NCI-H2227 treated with DMSO at 0.1 percent for 48 hours (cell line): ENCODE measurements at regions not wholly inside any gene's neighbourhood (a gene's known extent, or its start where the extent isn't known, plus 50 kb on each side); places are given as distances from the start of the nearest gene placed in this dataset.

ENCODE experiments used
- DNase-seq: peaks from one replicate; lab custom pipeline; 2025; lab: John Stamatoyannopoulos, UW

DNA sequence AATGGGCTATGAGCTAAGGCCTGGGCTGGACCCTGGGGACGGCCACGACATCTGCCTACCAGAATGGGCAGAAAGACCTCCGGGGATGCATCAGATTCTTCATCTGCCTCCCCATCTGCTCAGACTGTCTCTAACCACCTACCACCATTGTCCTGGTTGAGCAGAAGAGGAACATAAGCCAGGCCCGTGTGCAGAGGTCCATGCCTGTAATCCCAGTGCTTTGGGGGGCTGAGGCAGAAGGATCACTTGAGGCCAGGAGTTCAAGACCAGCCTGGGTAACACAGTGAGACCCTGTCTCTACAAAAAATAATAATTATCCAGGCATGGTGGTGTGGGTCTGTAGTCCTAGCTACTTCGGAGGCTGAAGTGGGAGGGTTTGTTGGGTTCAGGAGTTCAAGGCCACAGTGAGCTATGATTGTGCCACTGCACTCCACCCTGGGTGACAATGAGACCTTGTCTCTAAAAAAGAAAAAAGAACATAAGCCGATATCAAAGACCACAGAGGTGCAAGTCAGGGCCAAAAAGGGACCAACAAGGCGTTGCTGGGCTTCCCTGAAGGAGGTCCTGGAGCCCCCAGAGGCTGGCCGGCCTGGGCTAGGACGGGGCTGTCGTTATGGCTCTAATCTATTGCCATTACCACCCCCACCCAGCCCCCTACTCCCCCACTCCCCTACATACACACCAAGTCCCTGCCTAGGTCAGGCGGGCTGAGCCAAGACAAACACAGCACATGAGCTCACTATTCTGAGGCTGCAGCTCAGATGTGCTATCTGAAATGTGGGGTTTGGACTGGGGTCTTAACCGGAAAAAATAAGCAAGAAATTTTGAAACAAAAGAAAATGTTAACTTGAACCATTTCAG is 239.2 kb upstream of the RAB4A start:
- no peak for DNase-seq

DNA sequence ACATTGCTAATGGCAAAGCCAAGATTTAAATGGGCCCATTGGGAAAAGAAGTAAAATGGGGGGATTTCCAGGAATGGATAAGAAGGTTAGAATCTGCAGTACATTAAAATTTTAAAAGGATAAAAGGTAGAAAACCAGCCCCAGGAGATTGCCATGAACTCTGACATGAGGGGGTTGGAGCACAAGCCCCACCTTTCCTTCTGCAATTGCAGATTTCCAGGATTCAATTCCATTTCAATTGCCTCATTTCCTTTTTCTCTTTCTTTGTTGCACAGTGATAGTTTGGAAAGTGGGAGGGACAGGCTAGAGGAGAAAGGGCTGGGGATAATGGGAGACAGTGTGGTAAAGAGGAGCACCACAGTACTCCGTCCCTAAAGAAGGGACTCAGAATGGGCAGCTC is 238.5 kb upstream of the RAB4A start:
- DNase-seq, result no peak

DNA sequence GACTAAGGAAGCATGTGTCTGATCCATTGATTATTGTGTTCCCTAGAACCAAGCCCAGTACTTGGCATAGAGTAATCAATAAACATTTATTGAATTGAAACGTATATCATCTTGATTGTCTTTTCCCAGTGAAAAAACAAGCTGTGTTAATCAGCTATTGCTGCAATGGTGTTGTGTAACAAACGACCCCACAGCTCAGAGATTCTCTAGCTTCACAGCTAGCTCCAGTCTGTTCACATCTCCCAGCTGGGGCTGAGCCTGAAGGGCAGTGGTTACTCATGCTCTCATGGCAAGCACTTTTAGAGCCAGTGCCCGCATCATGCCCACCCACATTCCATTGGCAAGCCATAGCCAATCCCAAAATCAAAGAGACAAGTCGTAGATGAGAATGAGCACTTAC is 237.4 kb upstream of the RAB4A start:
- no peak for DNase-seq

DNA sequence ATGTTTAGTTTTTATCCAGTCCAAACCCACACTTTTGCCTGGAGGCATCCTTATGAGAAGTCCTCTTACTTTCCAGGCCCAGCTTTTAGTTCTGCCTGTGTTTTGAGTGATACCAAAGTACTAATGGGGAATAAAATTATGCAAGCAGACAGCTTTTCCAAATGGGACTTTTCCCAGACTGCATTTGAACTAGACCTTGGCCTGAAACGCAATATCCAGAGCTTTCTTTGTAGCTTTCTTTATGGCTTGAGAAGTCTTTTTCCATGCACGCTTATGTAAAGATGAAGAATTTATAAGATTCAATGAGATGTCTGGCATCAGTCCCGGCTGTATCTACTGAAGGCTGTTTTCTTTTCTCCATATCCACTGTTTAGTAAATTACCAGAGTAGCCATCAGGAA is 236.6 kb upstream of the RAB4A start:
- no peak for DNase-seq

DNA sequence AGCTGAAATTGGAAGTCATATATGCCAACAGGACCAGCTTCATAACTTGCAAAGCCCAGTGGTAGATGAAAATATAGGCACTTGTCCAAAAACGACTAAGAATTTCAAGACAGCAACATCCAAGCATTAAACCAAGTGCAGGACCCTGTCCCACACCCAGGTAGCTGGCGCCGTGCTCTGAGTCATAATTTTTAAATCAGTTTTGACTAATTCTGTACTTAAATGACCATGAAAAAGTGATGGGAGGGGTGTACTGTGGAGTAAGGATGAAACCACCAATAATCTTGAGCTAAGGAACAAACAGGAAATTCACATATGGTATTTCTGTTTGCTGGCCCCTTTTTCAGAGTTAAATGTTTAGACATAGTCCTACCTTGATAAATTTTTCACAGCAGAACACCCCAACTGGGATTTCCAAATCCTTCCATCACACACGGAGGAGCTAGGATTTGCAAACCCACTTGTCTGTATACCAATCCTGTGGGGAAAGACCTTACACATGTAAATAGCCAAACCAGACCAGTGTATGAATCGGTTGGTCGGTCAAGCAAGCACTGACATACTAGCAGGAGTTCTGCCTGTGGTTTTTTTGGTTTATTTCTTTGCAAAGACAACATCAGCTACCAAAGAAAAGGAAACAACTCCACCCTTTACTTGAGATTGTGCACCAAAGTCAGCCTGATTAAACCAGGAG is 235.7 kb upstream of the RAB4A start:
- DNase-seq, result no peak

DNA sequence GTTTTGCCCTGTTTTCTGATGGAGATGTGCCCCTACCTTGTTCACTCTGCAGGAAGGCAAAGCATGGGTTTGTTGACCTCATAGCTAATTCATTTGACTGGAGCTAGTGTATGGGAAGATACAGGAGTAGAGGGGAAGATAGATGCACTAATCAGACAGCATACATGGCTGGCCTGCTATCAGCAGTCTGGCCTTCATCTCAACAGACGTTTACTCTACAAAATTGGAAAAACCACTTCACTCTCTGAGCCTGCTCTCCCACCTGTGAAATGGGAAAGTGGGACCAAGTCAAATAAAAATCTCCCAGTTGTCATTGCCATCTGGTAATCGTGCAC is 235.2 kb upstream of the RAB4A start:
- no peak for DNase-seq

DNA sequence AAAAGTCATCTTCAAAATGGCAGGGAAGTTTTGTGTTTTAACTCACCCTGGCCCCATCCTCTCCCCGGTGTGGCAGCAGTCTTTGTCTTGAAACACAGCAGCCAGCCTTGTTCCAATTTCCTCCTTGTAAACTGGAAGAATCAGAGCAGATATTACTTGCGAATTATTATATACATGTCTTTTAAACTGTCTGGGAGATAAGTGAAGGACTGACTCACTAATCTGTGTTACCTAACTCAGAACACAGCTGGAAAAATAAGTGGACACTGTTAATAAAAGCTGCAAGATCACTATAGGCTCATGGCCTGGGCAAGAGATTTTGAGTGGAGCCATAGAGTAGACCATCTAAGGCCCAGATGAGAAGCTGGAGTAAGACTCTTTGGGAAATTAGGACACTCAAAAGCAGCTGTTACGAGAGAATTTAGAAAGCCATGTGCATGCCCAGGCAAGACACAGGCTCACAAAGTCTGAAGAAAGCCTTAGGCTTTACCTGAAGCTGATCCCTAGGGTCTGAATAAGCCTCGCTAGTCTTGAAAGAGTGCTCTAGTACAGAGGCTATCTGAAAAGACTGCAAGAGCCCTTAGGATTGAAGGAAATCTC is 233.0 kb upstream of the RAB4A start:
- DNase-seq, result no peak

DNA sequence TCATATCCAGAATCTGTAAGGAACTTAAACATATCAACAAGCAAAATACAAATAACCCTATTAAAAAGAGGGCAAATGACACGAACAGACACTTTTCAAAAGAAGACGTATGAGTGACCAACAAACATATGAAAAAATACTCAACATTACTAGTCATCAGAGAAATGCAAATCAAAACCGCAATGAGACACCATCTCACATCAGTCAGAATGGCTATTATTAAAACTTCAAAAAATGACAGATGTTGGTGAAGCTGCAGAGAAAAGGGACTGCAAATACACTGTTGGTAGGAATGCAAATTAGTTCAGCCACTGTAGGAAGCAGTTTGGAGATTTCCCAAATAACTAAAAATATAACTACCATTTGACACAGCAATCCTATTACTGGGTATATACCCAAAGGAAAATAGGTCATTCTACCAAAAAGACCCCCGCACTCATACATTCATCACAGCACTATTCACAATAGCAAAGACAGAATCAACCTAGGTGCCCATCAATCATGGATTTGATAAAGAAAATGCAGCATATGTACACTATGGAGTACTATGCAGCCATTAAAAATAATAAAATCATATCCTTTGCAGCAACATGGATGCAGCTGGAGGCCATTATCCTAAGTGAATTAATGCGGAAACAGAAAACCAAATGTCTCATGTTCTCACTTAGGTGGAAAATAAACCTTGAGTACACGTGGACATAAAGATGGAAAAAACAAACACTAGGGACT is 230.1 kb upstream of the RAB4A start:
- no peak for DNase-seq

DNA sequence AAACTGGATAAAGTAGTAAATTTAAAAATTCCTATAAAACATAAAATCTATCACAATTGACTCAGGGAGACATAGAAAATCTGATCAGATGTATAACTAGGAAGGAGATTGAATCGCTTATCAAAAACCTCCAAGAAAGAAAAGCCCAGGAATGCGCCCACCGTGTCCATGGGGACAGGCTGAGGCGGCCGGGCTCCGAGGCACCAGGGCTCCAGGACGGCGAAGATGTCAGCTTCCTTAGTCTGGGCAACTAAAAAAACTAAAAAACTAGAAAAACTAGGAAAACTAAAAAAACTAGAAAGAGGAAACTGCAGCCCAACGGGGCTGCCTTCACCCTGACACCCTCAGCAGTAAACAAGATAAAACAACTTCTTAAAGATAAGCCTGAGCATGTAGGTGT is 229.0 kb upstream of the RAB4A start:
- DNase-seq, result no peak

DNA sequence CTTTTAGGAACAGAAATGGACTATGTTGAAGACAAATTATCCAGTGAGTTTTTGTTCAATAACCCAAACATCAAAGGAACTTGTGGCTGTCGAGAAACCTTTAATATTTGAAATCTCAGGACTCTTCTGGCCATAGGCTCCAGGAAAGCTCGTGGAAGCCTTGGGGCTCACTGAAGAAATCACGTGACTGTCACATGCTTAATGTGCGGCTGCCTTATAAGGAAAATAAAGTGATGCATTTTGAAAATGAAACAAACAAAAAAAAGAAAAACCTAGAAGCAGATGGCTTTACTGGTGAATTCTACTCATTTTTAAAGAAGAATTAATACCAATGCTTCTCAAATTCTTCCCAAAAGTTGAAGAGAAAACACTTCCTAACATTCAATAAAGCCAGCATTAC is 228.4 kb upstream of the RAB4A start:
- DNase-seq, result no peak

DNA sequence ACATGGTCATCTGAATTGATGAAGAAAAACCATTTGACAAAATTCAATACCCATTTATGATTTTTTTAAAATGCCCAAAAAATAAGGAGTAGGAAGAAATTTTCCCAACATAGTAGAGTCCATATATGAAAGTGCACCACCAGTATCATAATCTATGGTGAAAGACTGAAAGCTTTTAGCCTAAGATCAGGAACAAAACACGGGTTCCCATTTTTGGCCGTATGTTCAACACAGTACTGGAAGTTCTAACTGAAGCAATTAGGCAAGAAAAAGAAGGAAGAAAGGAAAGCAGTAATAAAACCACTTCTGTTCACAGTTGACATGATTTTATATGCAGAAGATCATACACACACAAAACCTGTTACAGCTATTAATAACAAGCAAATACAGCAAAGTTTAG is 227.8 kb upstream of the RAB4A start:
- no peak for DNase-seq

DNA sequence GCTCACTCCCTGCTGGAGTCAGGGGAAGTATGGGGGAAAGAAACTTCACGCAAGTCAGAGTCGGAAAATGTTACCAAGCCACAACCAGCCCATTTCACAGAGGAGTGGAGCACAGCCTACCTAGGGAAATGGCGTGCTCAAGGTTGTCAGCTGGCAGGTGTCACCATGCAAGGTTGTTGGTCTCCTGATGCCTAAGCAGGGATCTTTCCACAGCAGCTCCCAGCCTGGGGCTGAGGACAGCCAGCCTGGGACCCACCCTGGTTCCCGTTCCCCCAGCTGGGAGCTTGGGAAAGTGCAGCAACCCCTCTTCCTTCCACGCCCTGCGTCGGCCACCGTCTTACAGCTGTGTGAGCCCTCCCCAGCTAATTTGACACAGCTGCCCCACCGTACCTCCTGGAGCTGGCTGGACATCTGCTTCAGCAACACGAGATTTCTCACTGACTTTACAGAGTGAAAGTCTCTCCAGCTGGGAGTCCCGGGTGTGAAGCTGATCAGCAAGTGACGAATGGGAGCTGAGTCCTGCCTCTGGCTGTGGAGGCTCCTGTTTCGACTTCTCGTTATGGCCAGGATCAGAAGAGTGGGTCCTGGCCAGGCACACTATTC is 224.6 kb upstream of the RAB4A start:
- no peak for DNase-seq

DNA sequence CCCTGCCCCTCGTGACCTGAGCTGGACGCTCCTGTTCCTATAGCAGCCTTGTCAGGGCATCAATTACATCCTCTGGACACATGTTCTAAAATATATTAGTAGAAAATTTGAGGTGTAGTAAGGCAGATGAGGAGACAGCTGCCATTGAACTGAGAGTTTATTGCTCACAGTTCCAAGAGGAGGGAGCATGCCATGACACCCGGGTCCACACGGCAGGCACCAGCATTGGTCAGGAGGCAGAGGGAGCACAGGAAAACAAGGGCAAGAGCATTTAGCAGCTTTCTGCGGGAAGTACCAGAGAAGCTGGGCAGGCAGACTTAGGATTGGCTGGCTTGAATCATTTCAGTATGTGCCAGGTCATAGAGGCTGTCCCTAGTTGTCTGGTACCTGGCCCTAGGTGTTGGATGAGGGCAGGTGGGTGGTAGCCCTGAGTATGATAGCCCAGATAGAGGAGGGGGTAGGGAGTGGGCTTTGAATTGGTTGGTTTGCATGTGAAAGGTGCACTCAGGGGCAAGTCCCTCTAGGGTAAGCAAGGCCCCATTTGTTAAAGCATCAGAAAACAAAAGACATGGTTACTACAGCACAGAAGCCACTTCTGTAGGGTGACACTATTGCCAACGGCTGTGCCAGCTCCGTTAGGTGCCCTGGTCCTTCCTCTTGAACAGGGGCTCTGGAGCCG is 223.6 kb upstream of the RAB4A start:
- no peak for DNase-seq

DNA sequence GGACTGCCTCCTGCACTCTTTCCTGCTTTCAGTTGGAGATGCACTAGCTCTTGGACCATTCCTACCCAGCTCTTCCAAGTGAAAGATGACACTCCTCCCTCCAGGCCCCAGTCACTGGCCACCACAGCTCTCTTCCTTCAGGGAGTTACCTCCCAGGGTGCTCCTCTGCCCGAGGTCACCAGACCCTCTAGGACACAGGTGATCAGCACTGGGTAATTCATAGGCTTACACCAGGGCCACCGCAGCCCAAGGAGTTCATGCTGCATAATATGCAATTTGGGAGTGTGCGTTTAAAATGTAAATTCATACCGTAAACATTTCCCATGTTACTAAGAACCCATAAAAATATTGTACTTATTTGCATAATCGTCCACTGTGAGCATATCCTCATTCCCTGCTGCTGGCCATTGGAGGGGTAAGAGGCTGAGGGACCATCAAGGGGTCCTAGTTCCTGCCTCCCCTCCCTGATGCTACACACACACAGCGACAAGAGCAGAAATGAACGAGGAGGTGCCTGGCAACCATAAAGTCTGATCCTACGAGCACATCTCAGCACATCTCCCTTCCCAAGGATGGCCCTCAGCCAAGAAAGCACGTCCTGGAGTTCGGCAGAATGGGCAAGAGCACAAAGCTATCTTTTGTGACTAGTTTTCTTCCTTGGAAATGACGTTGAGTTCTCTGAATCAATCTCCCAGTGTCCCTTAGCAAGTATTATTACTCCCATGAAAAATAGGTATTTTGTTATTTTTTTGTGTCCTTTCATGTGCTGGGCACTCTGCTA is 222.9 kb upstream of the RAB4A start:
- no peak for DNase-seq

DNA sequence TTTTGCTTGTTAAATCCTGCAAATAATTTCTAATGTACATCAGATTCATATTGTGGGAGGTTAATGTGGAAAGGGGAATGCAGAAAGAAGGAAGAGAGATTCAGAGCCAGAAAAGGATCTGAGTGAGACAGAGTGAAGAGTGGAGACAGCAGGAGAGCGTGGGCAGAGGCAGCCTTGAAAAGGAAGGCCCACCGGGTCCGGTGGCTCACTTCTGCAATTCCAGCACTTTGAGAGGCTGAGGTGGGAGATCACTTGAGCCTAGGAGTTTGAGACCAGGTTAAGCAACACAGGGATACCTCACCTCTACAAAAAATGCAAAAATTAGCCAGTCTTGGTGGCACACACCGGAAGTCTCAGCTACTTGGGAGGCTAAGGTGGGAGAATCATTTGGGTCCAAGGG is 222.0 kb upstream of the RAB4A start:
- no peak for DNase-seq

DNA sequence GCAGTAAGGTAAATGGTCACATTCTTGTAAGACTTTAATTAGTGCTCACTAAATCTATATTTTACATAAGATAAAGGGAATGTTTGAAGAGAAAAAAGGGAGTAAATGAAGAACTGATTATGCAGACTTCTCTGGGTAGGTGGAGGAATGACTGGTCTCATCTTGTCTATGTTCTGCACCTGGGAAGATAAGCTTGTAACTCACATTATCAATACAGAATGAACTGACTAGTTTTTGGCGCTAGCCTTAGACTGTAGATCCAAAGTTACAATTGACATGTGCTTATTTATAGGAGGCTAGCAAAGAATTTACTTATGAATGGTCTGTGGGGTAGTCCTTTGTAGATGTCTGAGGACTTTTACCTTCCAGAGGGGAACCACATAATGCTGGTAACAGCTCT is 214.9 kb upstream of the RAB4A start:
- no peak for DNase-seq

DNA sequence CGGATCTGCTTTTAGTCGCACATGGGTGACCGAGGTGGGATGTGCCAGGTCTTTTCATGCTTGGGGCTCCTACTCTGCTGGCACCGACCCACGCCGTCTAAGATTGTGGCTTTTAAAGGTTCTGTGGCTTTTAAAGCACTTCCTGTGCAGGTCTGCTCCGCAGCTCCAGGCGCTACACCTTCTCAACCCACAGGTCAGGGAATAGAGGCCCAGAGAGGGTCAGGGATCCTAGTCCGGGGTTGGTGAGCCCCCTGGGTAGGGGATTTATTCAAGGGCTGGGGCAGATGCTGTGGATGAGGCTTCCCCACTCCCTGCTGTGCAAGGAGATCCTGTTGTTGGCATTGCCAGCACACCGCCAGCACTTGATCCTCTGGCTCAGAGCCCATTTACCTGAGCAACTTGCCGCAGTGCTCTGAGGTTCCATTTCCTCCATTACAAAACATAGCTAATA is 212.8 kb upstream of the RAB4A start:
- DNase-seq, result no peak

DNA sequence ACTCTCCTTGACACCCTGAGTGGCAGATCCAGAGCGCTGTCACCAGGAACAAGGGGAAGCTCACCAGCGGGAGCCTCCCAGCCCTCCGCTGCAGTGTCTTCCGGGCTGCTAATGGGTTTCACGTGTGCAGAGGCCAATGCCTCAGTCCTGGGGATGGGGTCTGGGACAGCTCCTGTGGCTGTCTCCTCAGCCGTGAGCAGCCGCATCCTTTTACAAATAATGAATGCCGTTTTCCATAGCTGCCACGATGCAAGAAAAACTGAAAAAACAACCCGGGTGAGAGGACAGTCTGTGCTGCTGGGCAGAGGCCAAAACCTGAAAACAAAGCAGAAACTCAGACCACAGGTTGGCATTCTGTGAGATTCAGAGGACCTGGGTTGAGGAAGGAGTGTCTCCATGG is 212.2 kb upstream of the RAB4A start:
- no peak for DNase-seq

DNA sequence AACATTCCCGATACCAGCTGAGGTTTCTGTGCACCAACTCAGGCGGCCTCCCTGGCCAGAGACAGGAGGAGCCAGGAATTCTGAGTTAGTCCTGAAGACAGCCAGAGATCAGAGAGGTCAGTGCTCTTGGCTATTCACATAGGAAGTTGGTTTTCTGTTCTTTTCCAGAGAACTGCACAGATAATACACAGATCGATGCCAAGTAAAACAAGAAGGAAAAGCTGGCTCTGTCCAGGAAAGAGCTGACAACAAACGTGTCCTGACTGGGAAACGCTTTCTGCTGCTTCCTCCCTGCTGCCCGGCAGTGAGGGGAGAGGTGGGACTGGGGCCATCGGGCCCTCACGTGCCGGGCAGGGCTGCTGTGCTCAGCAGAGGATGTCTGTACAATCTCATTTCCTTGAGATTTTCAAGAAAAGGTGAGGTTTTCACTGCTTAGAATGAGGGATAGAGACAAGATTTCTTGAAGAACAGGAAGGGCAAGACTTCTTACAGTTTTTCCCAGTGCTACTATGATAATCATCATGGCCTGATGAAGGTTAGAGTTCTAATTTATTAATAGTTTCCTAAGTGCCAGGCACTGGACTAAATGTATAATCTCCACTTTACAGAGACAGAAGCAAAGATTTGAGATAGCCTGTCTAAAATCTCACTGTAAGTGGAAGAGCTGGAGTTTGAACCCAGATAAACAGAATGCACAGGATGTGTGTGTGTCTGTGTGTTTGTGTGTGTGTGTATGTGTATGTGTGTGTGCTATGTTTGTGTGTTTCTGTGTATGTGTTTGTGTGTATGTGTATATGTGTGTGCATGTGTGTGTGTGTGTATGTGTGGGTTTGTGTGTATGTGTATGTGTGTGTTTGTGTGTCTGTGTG is 211.0 kb upstream of the RAB4A start:
- no peak for DNase-seq

DNA sequence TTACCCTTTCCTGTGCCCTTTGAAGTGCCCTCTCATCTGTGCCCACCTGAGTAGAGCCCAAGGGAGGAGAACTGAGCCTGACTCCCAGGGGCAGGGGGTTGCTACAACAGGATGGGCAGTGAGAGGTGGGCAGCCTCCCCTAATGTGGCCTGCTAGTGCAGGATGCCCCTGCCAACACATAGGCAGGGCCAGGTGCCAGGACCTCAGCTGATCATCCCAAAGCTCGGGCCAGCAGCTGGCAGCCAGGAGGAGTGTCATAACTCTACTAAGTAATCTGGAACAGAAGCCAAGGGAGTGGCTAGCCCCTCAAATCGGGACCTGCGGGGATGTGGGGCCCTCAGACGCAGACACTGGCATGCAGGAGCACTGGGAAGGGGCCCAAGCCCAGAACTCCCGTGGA is 208.8 kb upstream of the RAB4A start:
- no peak for DNase-seq
